ENCODE measurements at regions not wholly inside any gene's neighbourhood (a gene's known extent, or its start where the extent isn't known, plus 50 kb on each side); places are given as distances from the start of the nearest gene placed in this dataset.

- no peak for TF ChIP-seq CREB3 (CRISPR knock-in tag; IDR thresholded peaks at IDR 0.05)
- no peak for TF ChIP-seq TBX2 (CRISPR knock-in tag; IDR thresholded peaks at IDR 0.05; ENCODE audit: borderline replicate concordance)
- TF ChIP-seq CREM (IDR thresholded peaks at IDR 0.05), result no peak
- TF ChIP-seq CREM (CRISPR knock-in tag; IDR thresholded peaks at IDR 0.05), result no peak
- no peak for TF ChIP-seq CEBPB (IDR thresholded peaks at IDR 0.05; ENCODE audit: borderline replicate concordance, low read depth, low read length)
Measured at GRCh38 chr17:54255696-54256095, 433.0 kb downstream of the KIF2B start (continued).

GRCh38 chr17:54256401-54256929, 433.7 kb downstream of the KIF2B start:
- no peaks in the 10 kb centered on the region for H3K79me2 ChIP-seq (ENCODE audit: insufficient read depth, low read length)

More at GRCh38 chr17:54256401-54256929, 433.7 kb downstream of the KIF2B start:
- Histone ChIP-seq H3K36me3 (replicated peaks in 1 of 2; ENCODE audit: control insufficient read depth in 1 of 2, insufficient read depth in 2 of 2, low read length in 2 of 2) (no peaks in the 10 kb centered on the region), H3K9ac (ENCODE audit: insufficient read depth, low read depth, low read length) (no peak overlapping the region), H3K9me3 (ENCODE audit: low read length) (peaks cover 81% of the 10 kb centered on the region), H3K4me2 (ENCODE audit: low read depth, low read length) (no peak overlapping the region), H4K20me1 (ENCODE audit: insufficient read depth, low read length) (no peaks in the 10 kb centered on the region), H3K27me3 (ENCODE audit: control insufficient read depth in 1 of 2, insufficient read depth in 2 of 2, low read length in 2 of 2) (no peaks in the 10 kb centered on the region), H2AFZ (ENCODE audit: low read length) (no peak overlapping the region), H3K27ac (ENCODE audit: extremely low read length, insufficient read depth, low read length) (no peak overlapping the region), H3K4me3 (replicated peaks in 1 of 3; ENCODE audit: insufficient read depth in 1 of 3, low read depth in 2 of 3, low read length in 3 of 3) (no peak overlapping the region), H3K4me1 (ENCODE audit: insufficient read depth, low read length) (no peaks in the 10 kb centered on the region)
- ChIA-PET POLR2A (no interaction called here), CTCF (ENCODE audit: low intra/inter-chr PET ratio, low total read pairs) (no interaction called here)
- no TSS peak for BruUV-seq (replicated peaks)
- 4% methylated on average over 4 of the region's 4 CpGs for WGBS (ENCODE audit: low lambda C conversion rate)
- ATAC-seq (no peak), FAIRE-seq (no peak), DNase-seq (ENCODE audit: low spot score) (no peak)
- in situ Hi-C loops (cut with HindIII; ENCODE audit: extremely low pct_ligation_motif_present, low pct_unique_long_range_greater_than_20kb), result no loop called here
- no peak for TF ChIP-seq PTBP1 (IDR thresholded peaks at IDR 0.05; ENCODE audit: low read depth, low read length, poor library complexity, severe bottlenecking)
- TF ChIP-seq ZNF816 (CRISPR knock-in tag; IDR thresholded peaks at IDR 0.05; ENCODE audit: borderline replicate concordance), result no peak
- no peak for TF ChIP-seq POLR2AphosphoS5 (IDR thresholded peaks at IDR 0.05; ENCODE audit: low read depth, low read length)
- TF ChIP-seq KAT7 (CRISPR knock-in tag; IDR thresholded peaks at IDR 0.05; ENCODE audit: borderline replicate concordance), result no peak
- TF ChIP-seq TSC22D2 (CRISPR knock-in tag; IDR thresholded peaks at IDR 0.05; ENCODE audit: borderline replicate concordance), result no peak
- TF ChIP-seq FOXP4 (CRISPR knock-in tag; IDR thresholded peaks at IDR 0.05), result no peak
- TF ChIP-seq ZNF367 (CRISPR knock-in tag; IDR thresholded peaks at IDR 0.05; ENCODE audit: borderline replicate concordance), result no peak
- TF ChIP-seq SMC3 (IDR thresholded peaks at IDR 0.05; ENCODE audit: low read length), result no peak
- no peak for TF ChIP-seq PHF8 (CRISPR knock-in tag; IDR thresholded peaks at IDR 0.05)
- no peak for TF ChIP-seq MATR3 (CRISPR knock-in tag; IDR thresholded peaks at IDR 0.05)
- no peak for TF ChIP-seq ZNF296 (CRISPR knock-in tag; conservative IDR thresholded peaks at IDR 0.05)
- intact Hi-C loops (cut with micrococcal nuclease; ENCODE audit: unreplicated experiment), result no loop called here
